CD14-positive monocyte (primary cell): ENCODE measurements at regions not wholly inside any gene's neighbourhood (a gene's known extent, or its start where the extent isn't known, plus 50 kb on each side); places are given as distances from the start of the nearest gene placed in this dataset.

Source experiments
- DNase-seq, 3 donors: peaks; one replicate each; pipeline ENCODE4 v3.0.0-alpha.2; 2011 to 2022
- H2AFZ ChIP-seq: 2 replicates; pipeline ENCODE4 v1.6.0; 2012; ENCODE audit warnings: mild to moderate bottlenecking, low read depth, low read length, inconsistent platforms; ENCODE audit not compliant: insufficient read depth, poor library complexity, severe bottlenecking
- H3K27ac ChIP-seq, 2 donors: 1 replicate in 1 of 2; 2 replicates in 1 of 2; pipeline ENCODE4 v1.5.1; 2012 to 2013; ENCODE audit warnings: low read length in 2 of 2, control low read depth in 1 of 2, inconsistent platforms in 1 of 2, low read depth in 1 of 2, mild to moderate bottlenecking in 1 of 2
- H3K27me3 ChIP-seq, 2 donors: one replicate each; pipeline versions ENCODE4 v1.6.0 to v1.6.1; 2011 to 2013; ENCODE audit warnings: low read length in 2 of 2; ENCODE audit not compliant: control insufficient read depth in 2 of 2, insufficient read depth in 2 of 2
- H3K36me3 ChIP-seq, 2 donors: replicated peaks in 1 of 2; 1 replicate in 1 of 2; 2 replicates in 1 of 2; pipeline versions ENCODE4 v1.5.1 to v1.6.1; 2012 to 2013; ENCODE audit warnings: low read length in 2 of 2, control low read depth in 1 of 2, inconsistent platforms in 1 of 2, mild to moderate bottlenecking in 1 of 2; ENCODE audit not compliant: insufficient read depth in 2 of 2, control insufficient read depth in 1 of 2
- H3K4me1 ChIP-seq, 2 donors: 1 replicate in 1 of 2; 2 replicates in 1 of 2; pipeline versions ENCODE4 v1.5.1 to v1.6.1; 2012 to 2013; ENCODE audit warnings: low read length in 2 of 2, control low read depth in 1 of 2, inconsistent platforms in 1 of 2, mild to moderate bottlenecking in 1 of 2, moderate library complexity in 1 of 2; ENCODE audit not compliant: insufficient read depth in 2 of 2, control insufficient read depth in 1 of 2
- H3K4me2 ChIP-seq: replicated peaks from 2 replicates; pipeline ENCODE3; 2012; ENCODE audit warnings: low read length, moderate library complexity, mild to moderate bottlenecking; ENCODE audit not compliant: poor library complexity, severe bottlenecking; ENCODE audit errors: extremely low read depth
- H3K4me3 ChIP-seq, 3 experiments: fragments of 200-600 bp in 1 of 3; sonication (generic) in 1 of 3; replicated peaks in 1 of 3; 1 replicate in 2 of 3; 2 replicates in 1 of 3; pipeline ENCODE4 v1.5.1; 2011 to 2013; ENCODE audit warnings: low read length in 3 of 3, mild to moderate bottlenecking in 3 of 3, control low read depth in 2 of 3, low read depth in 2 of 3, inconsistent platforms in 1 of 3, moderate library complexity in 1 of 3
- H3K79me2 ChIP-seq: 2 replicates; pipeline ENCODE4 v1.6.0; 2012; ENCODE audit warnings: mild to moderate bottlenecking, control low read depth, inconsistent platforms, low read length, moderate library complexity; ENCODE audit not compliant: insufficient read depth
- H3K9ac ChIP-seq: 2 replicates; pipeline ENCODE4 v1.6.0; 2017; ENCODE audit warnings: low read length, mild to moderate bottlenecking; ENCODE audit not compliant: insufficient read depth, poor library complexity, severe bottlenecking
- H3K9me3 ChIP-seq, 2 donors: replicated peaks in 1 of 2; 1 replicate in 1 of 2; 2 replicates in 1 of 2; pipeline versions ENCODE4 v1.5.1 to v1.6.1; 2012 to 2013; ENCODE audit warnings: low read length in 2 of 2, control low read depth in 1 of 2; ENCODE audit not compliant: control insufficient read depth in 1 of 2, insufficient read depth in 1 of 2
- H4K20me1 ChIP-seq: 2 replicates; pipeline ENCODE4 v1.6.0; 2012; ENCODE audit warnings: mild to moderate bottlenecking, low read length, control low read depth, moderate library complexity; ENCODE audit not compliant: insufficient read depth
- H3K27ac Mint-ChIP-seq, 7 donors: one replicate each; pipeline ENCODE4 v1.8.0; 2020; ENCODE audit warnings: mild to moderate bottlenecking in 7 of 7, mixed read lengths in 7 of 7, moderate library complexity in 6 of 7, inconsistent platforms in 2 of 7
- H3K27me3 Mint-ChIP-seq, 3 donors: one replicate each; pipeline ENCODE4 v1.8.0; 2021 to 2022; ENCODE audit warnings: low read depth in 3 of 3, mild to moderate bottlenecking in 3 of 3, mixed read lengths in 3 of 3, moderate library complexity in 3 of 3, inconsistent platforms in 1 of 3
- H3K36me3 Mint-ChIP-seq, 2 donors: one replicate each; pipeline ENCODE4 v1.8.0; 2020; ENCODE audit warnings: mixed read lengths in 2 of 2, inconsistent platforms in 1 of 2, mild to moderate bottlenecking in 1 of 2
- H3K4me1 Mint-ChIP-seq: one replicate; pipeline ENCODE4 v1.8.0; 2020; ENCODE audit warnings: mild to moderate bottlenecking, mixed read lengths
- H3K4me3 Mint-ChIP-seq, 2 donors: one replicate each; pipeline ENCODE4 v1.8.0; 2020; ENCODE audit warnings: mild to moderate bottlenecking in 2 of 2, mixed read lengths in 2 of 2, moderate library complexity in 1 of 2
- H3K9me3 Mint-ChIP-seq, 7 donors: one replicate each; pipeline ENCODE4 v1.8.0; 2020 to 2022; ENCODE audit warnings: mixed read lengths in 7 of 7, mild to moderate bottlenecking in 6 of 7, moderate library complexity in 6 of 7, inconsistent platforms in 2 of 7
- WGBS: methylation state at CpG from one replicate; pipeline ENCODE4 v1.1.5; 2013; ENCODE audit warnings: missing lambda C conversion rate; ENCODE audit not compliant: insufficient coverage; 5-methylcytosine and 5-hydroxymethylcytosine counted together
- intact Hi-C, 2 donors: fragments of 100-400 bp; cut with micrococcal nuclease; formaldehyde crosslinking; loops; one replicate each; pipeline versions ENCODE4 v1.15.0 to v1.15.1; 2023
- TF ChIP-seq, protein P1 (sequence below): fragments of 200-600 bp; IDR thresholded peaks from one replicate; pipeline ENCODE4 v1.8.0; 2022; ENCODE audit warnings: antibody characterized with exemption, mild to moderate bottlenecking

- no peaks in the 10 kb centered on the region for H4K20me1 ChIP-seq
- H3K4me1 ChIP-seq: peaks cover 8 to 10% of the 10 kb centered on the region in 2 donors
- TF ChIP-seq, protein P1, sequence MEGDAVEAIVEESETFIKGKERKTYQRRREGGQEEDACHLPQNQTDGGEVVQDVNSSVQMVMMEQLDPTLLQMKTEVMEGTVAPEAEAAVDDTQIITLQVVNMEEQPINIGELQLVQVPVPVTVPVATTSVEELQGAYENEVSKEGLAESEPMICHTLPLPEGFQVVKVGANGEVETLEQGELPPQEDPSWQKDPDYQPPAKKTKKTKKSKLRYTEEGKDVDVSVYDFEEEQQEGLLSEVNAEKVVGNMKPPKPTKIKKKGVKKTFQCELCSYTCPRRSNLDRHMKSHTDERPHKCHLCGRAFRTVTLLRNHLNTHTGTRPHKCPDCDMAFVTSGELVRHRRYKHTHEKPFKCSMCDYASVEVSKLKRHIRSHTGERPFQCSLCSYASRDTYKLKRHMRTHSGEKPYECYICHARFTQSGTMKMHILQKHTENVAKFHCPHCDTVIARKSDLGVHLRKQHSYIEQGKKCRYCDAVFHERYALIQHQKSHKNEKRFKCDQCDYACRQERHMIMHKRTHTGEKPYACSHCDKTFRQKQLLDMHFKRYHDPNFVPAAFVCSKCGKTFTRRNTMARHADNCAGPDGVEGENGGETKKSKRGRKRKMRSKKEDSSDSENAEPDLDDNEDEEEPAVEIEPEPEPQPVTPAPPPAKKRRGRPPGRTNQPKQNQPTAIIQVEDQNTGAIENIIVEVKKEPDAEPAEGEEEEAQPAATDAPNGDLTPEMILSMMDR: no peak
- Mint-ChIP-seq H3K27me3 (peaks cover 9 to 16% (median 11%) of the 10 kb centered on the region in 3 donors), H3K27ac (no peak overlapping the region), H3K4me3 (no peak overlapping the region), H3K4me1 (peaks cover 13% of the 10 kb centered on the region), H3K36me3 (peaks cover 2 to 4% of the 10 kb centered on the region in 2 donors), H3K9me3 (peaks cover 0 to 12% (median 4%) of the 10 kb centered on the region in 7 donors)
- H3K27ac ChIP-seq: no peak overlapping the region
- H3K27me3 ChIP-seq: no peaks in the 10 kb centered on the region
- intact Hi-C loops: loop anchor here in 1 of 2 donors (10.0 kb wide), 1 partner anchor 172 kb away; no protein-coding TSS in a partner anchor
- no peak overlapping the region for H2AFZ ChIP-seq
- no peak for DNase-seq
- H3K4me3 ChIP-seq: no peak overlapping the region
- H3K9ac ChIP-seq: no peak overlapping the region
- H3K9me3 ChIP-seq: no peaks in the 10 kb centered on the region
- WGBS: 77% methylated on average over 6 of the region's 7 CpGs
- no peaks in the 10 kb centered on the region for H3K79me2 ChIP-seq
- H3K4me2 ChIP-seq: no peak overlapping the region
- H3K36me3 ChIP-seq: no peaks in the 10 kb centered on the region
Observed at GRCh38 chr17:51362811-51363585, 102.7 kb downstream of the UTP18 start.

DNA sequence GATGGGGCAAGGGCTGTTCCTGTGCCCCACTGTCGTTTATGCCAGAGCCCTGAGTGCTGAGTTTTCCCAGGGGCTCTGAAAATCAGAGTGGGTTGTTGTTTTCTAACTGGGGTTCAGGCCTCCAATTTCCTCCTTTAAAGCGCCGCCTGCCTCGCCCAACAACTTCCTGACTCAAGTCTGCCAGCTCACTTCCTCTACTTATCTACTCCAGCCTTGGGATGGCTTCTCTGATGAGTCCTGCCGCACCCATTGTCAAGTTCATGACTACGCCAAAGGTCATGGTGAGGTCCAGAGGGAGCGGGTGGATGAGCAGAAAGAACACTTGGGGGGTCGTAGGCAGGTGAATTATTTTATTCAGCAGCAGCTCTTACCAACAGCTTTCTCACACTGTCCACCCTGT is 104.7 kb downstream of the UTP18 start:
- peaks cover 8 to 15% (median 11%) of the 10 kb centered on the region in 3 donors for H3K27me3 Mint-ChIP-seq
- intact Hi-C loops: loop anchor here in 1 of 2 donors (10.0 kb wide), 1 partner anchor 170 kb away; no protein-coding TSS in a partner anchor
- H2AFZ ChIP-seq: peak overlapping the region; percentile 71
- no peak overlapping the region for H3K4me2 ChIP-seq
- H3K27me3 ChIP-seq: no peaks in the 10 kb centered on the region
- H3K9me3 Mint-ChIP-seq: peaks cover 0 to 11% (median 4%) of the 10 kb centered on the region in 7 donors
- peaks cover 8 to 10% of the 10 kb centered on the region in 2 donors for H3K4me1 ChIP-seq
- WGBS: 0% methylated on average over 3 of the region's 8 CpGs
- peak overlapping the region in 1 of 2 donors; percentile 55 for H3K4me3 Mint-ChIP-seq
- peaks cover 13% of the 10 kb centered on the region for H3K4me1 Mint-ChIP-seq
- no peak overlapping the region for H3K4me3 ChIP-seq
- H3K9me3 ChIP-seq: no peaks in the 10 kb centered on the region
- peak overlapping the region in 5 of 7 donors; percentile 20 to 92 (median 75) for H3K27ac Mint-ChIP-seq
- peak overlapping the region in 1 of 2 donors; percentile 5 for H3K27ac ChIP-seq
- peak; percentile 13 to 40 (median 36) for DNase-seq
- TF ChIP-seq, protein P1: no peak
- no peaks in the 10 kb centered on the region for H3K36me3 ChIP-seq
- no peaks in the 10 kb centered on the region for H4K20me1 ChIP-seq
- no peak overlapping the region for H3K9ac ChIP-seq
- H3K36me3 Mint-ChIP-seq: peaks cover 2 to 4% of the 10 kb centered on the region in 2 donors
- no peaks in the 10 kb centered on the region for H3K79me2 ChIP-seq
